ENCODE measurements at regions not wholly inside any gene's neighbourhood (a gene's known extent, or its start where the extent isn't known, plus 50 kb on each side); places are given as distances from the start of the nearest gene placed in this dataset.

DNA sequence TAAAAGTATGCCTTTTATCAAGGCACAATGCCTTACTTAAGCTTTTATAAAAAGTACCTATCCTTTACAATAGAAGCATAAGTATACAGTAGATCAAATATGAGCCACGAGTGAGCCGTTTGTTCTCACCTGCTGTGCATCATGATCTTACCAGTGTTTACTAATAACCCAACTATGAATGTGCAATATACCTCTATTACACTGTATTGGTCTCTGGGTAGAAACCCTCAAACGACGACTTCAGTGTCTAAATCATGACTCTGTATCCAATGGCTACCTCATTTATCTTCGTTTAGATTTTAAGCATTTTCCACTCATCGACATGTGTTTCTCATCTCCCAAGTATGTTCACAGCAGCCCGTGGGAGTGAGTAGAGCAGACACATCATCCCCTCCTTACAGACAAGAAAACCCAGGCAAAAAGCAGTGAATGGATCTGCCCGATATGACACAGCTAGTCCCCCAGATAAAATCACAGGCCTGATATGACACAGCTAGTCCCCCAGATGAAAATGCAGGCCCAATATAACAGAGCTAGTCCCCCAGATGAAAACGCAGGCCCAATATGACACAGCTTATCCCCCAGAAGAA is 279.8 kb downstream of the TNS1 start:
- peak in 1 of 2 donors; percentile 12 for DNase-seq (ENCODE audit: extremely low read depth in 1 of 2, low read depth in 1 of 2)

DNA sequence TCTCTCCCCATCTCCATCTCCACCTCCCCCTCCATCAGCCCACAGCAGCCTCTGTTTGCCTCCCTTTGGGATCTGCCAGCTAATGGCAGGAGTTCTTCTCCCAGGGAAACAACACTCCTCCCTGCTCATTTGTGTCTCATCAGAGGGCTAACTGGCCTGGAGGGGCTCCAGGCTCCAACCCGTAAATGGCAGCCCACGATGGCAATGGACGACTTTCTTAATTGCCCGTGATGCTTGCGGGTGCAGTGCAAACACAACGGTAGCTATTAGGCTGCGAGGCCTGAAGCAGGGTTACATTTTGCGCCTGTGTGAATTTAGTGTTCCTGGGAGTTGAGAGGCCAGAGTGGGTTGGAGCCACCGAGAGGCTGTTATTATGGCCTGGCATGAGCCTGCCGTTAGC is 285.1 kb downstream of the TNS1 start:
- DNase-seq (ENCODE audit: extremely low read depth in 1 of 2, low read depth in 1 of 2), result no peak

DNA sequence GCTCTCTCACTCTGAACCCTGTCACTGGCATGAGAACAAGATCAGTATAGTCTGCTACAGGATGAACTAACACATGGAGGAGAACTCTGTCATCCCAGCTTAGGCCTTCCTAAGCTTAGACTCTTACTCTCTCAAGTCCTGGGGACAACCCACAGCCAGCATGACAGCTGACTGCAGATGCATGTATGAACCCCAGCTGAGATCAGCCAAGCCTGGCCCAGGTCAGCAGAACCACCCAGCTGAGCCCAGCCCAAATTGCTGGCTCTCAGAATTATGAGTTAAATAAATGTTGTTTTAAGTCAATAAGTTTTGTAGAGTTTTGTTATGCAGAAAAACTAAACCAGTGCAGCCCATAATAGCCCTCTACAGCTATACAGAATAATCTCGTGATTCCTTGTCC is 287.3 kb downstream of the TNS1 start:
- no peak for DNase-seq (ENCODE audit: extremely low read depth in 1 of 2, low read depth in 1 of 2)

DNA sequence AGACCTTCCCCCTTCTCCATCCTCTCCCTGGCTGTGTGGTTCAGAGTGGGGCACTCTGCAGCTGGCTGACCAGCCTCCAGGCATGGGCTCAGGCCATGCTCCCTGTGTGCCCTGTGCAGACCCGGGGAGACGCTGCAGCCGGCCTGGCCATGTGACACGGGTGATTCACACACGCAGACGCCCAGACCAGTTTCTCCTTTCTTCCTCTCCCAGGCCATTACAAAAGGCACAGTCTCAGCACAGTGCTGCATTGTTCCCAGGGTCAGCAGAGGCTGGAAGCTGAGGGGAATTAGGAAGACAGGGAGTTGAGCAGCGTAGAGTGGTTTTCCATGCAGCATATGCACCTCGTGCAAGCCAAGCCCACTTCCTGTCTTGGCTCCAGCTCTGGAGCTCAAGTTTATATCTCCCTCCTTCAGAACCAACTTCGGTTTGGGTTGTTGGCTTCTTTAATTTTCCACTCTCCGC is 288.5 kb downstream of the TNS1 start:
- DNase-seq (ENCODE audit: extremely low read depth in 1 of 2, low read depth in 1 of 2), result no peak

DNA sequence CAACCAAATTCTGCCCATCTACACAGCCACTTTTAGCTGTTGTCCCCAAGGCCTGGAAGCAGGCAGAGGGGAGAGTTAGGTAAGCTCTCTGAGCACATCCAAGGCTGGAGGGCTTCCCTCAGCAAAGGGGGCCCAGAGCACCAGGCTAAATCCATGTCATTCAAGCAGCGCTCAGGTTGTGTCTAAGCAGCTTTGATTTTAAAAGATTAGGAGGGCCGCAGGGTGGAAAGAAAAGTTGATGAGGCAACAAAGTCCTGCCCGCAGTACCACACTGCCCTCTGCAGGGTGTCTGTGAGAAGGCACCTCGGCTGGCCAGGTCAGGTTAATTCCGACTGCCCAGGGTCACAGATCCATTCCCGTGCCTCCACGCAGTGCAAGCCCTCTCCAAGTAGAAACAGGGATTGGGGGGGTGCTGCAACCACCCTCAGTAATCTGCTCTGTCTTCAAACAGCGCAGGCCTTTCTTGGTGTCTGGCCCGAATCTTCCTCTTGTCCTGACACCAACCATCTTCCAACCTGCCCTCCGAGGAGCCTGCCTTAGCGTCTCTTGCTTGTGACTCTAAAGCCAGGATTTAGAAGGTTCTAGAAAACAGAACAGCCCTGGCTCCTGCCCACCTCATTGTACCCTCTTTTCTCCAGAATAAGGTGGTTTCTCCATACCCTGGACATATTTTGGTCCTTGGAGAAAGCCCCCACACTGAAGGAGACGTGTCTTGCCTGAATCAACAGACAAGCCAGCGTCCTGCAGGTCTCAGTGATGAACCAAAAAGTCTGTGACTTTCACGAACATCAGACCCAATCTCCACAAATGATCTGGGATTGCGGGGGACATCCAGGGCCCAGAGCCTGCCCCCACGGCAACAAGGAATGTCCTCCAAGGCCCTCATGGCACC is 289.2 kb downstream of the TNS1 start:
- peak; percentile 25 to 59 for DNase-seq (ENCODE audit: extremely low read depth in 1 of 2, low read depth in 1 of 2)

DNA sequence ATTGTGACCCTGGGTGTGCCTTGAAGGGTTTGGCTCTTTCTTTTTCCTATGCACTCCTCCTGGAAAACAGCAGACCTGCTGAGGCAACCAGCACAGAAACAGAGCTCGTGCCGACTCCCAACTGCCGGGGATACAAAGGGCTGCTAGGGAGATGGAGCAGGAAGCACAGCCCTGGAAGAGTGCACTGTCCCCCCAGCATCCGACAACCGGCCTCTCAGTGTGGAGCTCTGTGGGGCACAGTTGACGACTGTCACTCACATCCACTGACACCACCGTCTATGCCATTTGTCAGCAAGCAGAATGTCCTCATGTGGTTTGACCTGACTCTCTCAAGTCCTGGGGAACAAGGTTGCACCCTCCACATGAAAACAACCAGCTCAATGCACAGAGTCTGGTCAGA is 290.4 kb downstream of the TNS1 start:
- no peak for DNase-seq (ENCODE audit: extremely low read depth in 1 of 2, low read depth in 1 of 2)

DNA sequence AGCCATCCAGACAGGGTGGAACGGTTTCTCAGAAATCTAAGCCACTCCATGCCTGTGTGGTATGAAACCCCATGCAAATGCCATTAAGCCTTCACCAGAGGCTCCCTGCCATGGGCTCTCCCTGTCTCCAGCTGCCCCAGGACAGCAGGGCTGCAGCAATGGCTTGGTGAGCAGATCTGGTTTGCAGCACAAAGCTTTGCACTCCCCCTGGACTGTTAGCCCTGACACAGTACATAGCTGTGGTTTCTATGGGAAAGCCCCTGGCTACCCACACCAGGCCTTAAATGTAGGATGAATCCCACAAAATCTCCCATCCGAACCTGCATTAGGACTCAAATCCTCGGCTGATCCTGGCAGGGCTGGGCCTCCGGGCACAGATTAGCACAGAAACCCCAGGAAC is 291.6 kb downstream of the TNS1 start:
- no peak for DNase-seq (ENCODE audit: extremely low read depth in 1 of 2, low read depth in 1 of 2)

DNA sequence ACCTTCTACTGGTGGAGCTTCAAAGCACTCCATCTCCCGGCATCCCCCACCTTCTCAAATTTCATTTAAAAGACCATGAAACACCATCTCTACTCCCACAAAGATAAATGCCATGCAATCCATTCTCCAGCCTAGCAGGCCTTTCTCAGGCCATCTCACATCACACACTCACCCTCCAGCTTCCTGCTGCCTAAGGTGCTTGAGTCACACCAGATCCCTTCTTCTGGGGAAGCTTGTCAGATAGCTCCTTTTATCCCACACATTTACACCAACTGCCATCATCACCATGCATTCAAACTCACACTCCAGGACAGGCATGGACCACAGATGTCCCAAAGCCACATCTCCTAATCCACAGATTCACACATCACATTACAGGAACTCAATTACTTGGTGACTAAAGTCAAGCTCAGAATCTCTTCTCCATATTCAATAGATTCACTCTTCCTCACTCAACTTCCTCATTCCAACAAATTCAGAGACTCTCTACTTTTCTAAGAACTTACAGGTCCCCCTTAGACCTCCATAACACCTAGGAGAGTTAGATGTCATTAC is 292.5 kb downstream of the TNS1 start:
- no peak for DNase-seq (ENCODE audit: extremely low read depth in 1 of 2, low read depth in 1 of 2)

DNA sequence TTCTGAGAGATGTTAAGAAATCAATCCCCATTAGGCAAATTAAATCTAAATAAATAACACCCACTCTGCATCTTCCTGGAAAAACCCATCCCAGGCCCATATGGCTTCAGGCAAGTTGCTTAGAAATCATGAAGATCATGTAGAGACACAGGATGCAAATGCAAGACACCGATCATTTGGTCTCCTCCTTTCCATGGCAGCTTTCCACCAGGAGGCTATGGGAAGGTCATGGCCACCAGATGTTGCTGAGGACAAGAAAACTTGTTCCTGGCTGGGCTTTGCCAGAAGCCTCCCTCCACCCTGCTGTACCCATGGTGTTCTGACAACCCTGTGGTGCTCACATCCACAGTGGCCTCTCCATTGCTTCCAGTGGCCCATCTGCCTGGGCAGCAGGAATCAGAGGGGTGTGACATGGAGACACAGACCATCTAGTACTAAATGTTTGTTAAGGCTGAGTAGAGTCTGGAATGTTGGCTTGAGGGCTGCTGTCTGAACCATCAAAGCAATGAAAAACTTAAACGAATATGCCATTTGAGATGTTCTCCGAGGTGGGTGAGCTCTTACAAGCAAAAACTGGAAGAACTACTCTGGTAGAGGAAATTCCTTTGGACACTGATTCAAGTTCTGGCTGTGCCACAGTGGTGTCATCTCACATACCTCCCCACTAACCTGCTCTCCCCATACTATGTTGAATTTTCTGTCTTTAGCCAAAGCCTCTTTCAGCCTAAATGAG is 293.2 kb downstream of the TNS1 start:
- DNase-seq (ENCODE audit: extremely low read depth in 1 of 2, low read depth in 1 of 2), result no peak

DNA sequence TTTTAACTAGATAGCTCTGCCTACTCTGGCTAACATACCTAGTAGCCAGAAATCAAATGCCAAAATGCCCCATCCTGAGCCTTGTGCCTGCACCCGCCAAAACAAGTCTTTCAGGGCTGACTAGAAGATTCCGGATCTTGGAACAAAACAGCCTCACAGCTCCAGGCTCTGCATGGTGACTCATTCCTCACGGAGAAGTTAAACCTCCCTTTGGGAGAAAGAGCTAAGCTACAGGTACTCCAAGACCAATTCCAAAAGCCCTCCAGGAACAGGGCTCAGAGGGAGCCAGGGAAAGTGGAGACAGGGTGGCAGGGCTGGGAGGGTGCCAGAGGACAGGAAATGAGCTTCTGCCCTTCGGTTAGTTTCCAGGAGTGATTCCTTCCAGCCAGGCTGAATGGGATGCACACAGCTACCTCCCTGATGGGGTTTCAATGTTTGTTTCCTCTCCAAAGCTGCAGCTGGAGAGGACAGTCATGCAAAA is 295.6 kb downstream of the TNS1 start:
- DNase-seq (ENCODE audit: extremely low read depth in 1 of 2, low read depth in 1 of 2), result no peak

DNA sequence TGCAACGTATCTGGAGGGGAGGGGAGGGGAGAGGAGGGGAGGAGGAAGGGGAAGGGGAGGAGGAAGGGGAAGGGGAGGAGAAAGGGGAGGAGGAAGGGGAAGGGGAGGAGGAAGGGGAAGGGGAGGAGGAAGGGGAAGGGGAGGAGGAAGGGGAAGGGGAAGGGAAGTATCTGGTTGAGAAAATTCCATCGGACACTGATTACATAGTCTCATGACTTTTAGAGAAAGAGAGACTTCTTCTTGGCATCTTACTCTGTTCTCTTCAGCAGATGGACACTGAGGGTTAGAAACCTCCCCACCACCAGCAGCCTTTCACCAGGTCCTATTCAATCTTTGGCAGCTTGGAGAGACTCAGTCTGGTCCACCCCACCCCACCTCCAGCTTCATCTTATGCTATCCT is 296.3 kb downstream of the TNS1 start:
- no peak for DNase-seq (ENCODE audit: extremely low read depth in 1 of 2, low read depth in 1 of 2)

DNA sequence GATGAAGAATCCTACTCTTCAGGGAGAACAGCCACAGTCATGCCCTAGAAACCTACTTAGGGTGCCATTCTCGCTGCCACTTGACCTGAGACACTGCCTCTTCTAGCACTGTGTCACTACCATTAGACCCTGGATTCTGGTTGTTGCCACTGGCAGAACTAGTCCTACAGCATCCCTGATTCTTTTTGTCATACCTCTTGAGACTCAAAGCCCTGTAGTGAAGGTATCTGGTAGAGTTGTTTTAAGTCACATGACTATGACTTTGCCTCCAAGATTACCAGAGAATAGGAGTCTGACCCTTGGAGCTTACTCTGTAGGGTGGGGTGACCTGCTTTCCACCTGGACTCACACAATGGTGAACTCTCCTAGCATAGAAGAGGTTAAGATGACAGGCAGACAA is 296.7 kb downstream of the TNS1 start:
- no peak for DNase-seq (ENCODE audit: extremely low read depth in 1 of 2, low read depth in 1 of 2)

DNA sequence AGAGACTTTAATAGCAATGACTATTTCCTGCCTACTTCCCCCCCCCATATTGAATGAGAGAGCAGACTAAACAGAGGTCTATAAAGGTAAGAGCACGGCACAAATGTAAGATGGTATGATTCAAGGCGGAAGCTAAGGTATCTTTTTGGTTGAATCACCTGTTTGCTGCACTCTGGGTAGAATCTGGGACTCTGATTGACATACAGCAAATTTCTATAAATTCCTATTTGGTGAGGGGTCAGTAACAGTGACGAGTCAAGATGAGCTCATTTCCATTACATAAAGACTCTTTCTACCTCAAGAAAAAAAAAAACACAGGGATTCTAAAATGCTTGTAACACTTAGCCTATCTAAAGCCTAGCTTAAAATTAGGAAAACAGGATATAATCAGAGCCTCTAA is 297.3 kb downstream of the TNS1 start:
- no peak for DNase-seq (ENCODE audit: extremely low read depth in 1 of 2, low read depth in 1 of 2)

DNA sequence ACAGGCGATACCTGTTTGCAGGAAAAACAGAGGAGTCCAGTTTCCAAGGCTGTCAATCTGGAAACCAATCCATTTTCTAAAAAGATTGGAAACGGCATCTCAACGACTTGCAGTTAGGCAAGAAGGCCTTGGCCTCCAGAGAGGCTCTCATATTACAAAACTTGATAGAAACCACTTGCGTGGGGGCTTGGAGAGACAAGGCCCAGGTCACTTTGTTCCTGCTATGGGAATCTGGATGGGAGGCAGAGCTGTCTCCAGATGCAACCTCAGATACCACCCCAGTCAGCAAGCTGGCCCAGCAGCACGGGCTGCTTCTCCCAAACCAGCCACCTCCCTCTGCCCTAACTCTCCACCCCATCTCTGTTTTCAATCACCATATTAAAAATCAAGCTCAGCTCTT is 298.8 kb downstream of the TNS1 start:
- DNase-seq (ENCODE audit: extremely low read depth in 1 of 2, low read depth in 1 of 2), result no peak

DNA sequence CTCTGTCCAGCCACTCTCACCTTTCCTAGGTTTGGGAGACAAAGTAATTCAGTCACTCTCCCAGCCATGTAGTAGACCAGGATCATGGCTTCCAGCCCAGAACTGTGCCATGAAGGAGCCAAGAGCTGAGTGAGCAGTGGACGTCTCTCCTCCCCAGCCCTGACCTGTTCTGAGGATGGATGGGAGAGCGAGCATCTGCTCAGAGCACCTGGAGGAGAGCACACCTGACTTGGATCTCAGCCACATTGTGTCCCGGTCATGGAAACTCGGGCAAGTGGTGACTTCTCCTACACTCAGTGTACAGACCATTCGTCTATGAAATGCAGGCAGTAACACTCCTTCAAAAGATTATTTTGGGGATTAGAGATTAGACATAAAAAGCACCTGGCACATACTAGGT is 299.7 kb downstream of the TNS1 start:
- no peak for DNase-seq (ENCODE audit: extremely low read depth in 1 of 2, low read depth in 1 of 2)

DNA sequence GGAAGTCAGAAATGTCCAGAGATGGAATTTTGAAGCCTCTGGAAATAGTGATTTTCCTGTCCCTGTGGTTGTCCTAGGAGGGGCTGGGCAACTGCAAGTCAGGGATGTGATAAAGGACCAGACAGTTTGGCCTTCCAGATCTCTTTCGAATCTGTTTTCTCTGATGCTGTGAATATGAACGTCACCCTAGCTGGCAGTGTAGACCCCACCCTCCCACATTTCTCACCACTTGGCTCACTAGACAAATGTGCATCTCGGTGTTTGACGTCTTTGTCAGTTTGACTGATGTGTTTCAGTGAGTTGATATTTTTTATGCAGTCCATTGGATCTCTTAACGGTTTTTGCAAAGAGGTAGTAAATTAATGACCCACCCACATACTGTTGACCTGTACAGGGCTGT is 301.2 kb downstream of the TNS1 start:
- no peak for DNase-seq (ENCODE audit: extremely low read depth in 1 of 2, low read depth in 1 of 2)

DNA sequence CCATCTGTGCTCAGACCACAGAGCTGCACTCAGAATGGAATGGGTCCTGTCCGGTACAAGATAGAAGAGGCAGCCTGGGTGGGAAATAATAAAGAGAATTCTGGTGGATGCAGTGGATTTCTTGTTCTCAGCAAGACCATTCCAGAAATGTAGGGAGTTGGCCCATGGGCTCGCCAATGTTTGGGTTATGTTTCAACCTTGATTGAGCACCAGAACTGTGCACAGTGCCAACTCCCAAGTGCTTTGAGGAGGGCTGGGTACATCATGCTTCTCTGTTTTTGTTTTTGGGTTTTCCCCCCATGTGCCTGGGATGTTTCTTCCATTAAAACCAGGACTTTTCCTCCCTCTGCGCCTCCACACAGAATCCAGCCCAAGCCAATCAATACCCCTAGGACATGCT is 304.1 kb downstream of the TNS1 start:
- no peak for DNase-seq (ENCODE audit: extremely low read depth in 1 of 2, low read depth in 1 of 2)

DNA sequence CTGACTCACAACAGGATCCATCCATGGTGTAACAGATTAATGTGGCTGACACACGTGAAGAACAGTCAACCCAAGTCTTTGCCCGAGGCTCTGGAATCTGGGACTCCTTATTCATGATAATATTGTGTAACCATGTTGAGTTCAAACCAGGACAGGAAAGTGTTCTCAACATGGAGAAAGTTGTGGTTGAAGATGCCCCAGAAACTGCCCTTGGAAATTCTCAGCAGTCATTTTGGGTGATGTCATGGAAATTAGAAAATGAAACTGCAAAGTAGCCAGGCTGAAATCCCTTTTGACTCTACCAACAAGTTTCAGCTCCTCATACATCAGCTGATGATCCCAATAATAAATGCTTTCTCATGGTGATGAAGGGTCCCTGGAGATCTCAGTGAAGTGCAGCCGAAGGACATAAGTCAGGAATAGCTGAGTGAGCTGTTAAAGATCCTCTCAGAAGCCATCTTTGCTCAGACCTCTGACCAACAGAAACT is 307.7 kb downstream of the TNS1 start:
- no peak for DNase-seq (ENCODE audit: extremely low read depth in 1 of 2, low read depth in 1 of 2)

DNA sequence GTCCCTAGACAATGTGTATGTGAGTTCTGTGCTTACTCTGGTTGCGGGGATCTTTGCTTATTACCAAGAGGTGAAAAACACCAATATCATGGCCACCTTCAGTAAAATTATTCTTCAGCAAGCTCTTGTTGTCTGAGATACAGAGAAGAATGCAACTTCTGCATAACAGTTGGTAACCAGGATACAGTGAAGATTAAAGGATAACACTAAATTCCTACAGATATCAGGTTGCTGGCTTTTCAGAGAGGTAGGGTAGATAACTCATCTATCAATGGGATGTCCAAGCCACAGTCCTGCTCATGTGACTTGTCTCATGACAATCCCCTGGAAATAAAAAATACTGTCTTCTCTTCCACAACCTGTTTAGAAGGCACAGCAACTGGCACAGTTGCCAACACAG is 308.5 kb downstream of the TNS1 start:
- DNase-seq (ENCODE audit: extremely low read depth in 1 of 2, low read depth in 1 of 2), result no peak

DNA sequence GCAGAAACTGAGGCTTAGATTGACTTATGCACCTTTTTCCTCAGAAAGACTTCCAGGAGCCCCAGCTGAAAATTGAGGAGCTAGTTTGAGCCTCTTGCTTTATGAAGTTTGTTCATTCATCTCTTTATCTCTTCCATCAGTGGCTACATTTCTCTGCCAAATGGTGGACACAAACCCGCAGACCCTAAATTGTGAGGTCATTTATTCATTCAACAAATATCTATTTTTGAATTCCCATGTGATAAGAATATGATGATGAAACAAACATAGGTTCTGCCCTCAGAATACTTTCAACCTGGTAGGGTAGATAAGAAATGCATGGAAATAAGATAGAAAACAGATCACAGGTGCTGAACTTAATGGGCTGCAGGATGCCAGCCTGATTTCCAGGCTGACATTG is 309.4 kb downstream of the TNS1 start:
- DNase-seq (ENCODE audit: extremely low read depth in 1 of 2, low read depth in 1 of 2), result no peak

All from stimulated activated CD8-positive, alpha-beta memory T cell treated with anti-CD3 and anti-CD28 coated beads, Interleukin-7, amount 100 ng/mL, for 48 hours (primary cell).